ENCODE measurements at regions not wholly inside any gene's neighbourhood (a gene's known extent, or its start where the extent isn't known, plus 50 kb on each side); places are given as distances from the start of the nearest gene placed in this dataset.

GRCh38 chr18:77528872-77529271 is 279.2 kb downstream of the GALR1 start:
- TF ChIP-seq CTCF (IDR thresholded peaks at IDR 0.05; ENCODE audit: borderline replicate concordance, extremely low read depth, low read length, poor library complexity, severe bottlenecking) (no peak), EZH2 (IDR thresholded peaks at IDR 0.05; ENCODE audit: borderline replicate concordance, low read depth, low read length, severe bottlenecking) (no peak)

All from DND-41 (cell line).